ENCODE measurements at regions not wholly inside any gene's neighbourhood (a gene's known extent, or its start where the extent isn't known, plus 50 kb on each side); places are given as distances from the start of the nearest gene placed in this dataset.
"Not testable (repeated sequence)": the region's sequence is repeated elsewhere in the genome, so short reads cannot be mapped to it uniquely, and the experiment has no call there.

GRCh38 chr7:42567051-42567450, 330.0 kb upstream of the GLI3 start:
- peaks cover 3% of the 10 kb centered on the region for H3K9me3 Mint-ChIP-seq (ENCODE audit: low read depth)
- H3K36me3 Mint-ChIP-seq (ENCODE audit: insufficient read depth) = no peaks in the 10 kb centered on the region
- H3K27me3 Mint-ChIP-seq = peaks cover 10% of the 10 kb centered on the region

GRCh38 chr7:42561797-42562196, 324.8 kb upstream of the GLI3 start:
- Mint-ChIP-seq H3K36me3 (ENCODE audit: insufficient read depth) (no peaks in the 10 kb centered on the region), H3K4me1 (ENCODE audit: low read depth) (no peaks in the 10 kb centered on the region), H3K27me3 (no peaks in the 10 kb centered on the region), H3K4me3 (ENCODE audit: low read depth) (no peak overlapping the region), H3K9me3 (ENCODE audit: low read depth) (peaks cover 4% of the 10 kb centered on the region), H3K27ac (no peak overlapping the region)
- no peak for TF ChIP-seq CTCF (IDR thresholded peaks at IDR 0.05; ENCODE audit: unreplicated experiment)
- no peak for DNase-seq (ENCODE audit: low spot score, unreplicated experiment)

More at GRCh38 chr7:42567051-42567450, 330.0 kb upstream of the GLI3 start:
- TF ChIP-seq CTCF (IDR thresholded peaks at IDR 0.05; ENCODE audit: unreplicated experiment) = no peak
- DNase-seq (ENCODE audit: low spot score, unreplicated experiment) = no peak
- Mint-ChIP-seq H3K4me1 (ENCODE audit: low read depth) (no peaks in the 10 kb centered on the region), H3K4me3 (ENCODE audit: low read depth) (no peak overlapping the region), H3K27ac (no peak overlapping the region)

DNA sequence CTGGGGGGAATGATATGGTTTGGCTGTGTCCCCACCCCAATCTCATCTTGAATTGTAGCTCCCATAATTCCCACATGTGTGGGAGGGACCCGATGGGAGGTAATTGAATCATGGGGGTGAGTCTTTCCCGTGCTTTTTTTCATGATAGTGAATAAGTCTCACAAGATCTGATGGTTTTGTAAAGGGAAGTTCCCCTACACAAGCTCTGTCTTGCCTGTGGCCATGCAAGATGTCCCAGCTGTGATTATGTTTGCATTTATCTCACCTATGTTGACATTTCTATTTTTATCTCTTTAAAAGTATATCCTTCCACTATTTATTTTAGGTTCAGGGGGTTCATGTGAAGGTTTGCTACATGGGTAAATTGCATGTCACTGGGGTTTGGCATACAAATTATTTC, 323.9 kb upstream of the GLI3 start:
- TF ChIP-seq CTCF (IDR thresholded peaks at IDR 0.05; ENCODE audit: unreplicated experiment) = no peak
- no peaks in the 10 kb centered on the region for H3K27me3 Mint-ChIP-seq
- H3K4me1 Mint-ChIP-seq (ENCODE audit: low read depth) = no peaks in the 10 kb centered on the region
- H3K9me3 Mint-ChIP-seq (ENCODE audit: low read depth) = peaks cover 8% of the 10 kb centered on the region
- no peaks in the 10 kb centered on the region for H3K36me3 Mint-ChIP-seq (ENCODE audit: insufficient read depth)
- no peak overlapping the region for H3K4me3 Mint-ChIP-seq (ENCODE audit: low read depth)
- H3K27ac Mint-ChIP-seq = no peak overlapping the region
- no peak for DNase-seq (ENCODE audit: low spot score, unreplicated experiment)

DNA sequence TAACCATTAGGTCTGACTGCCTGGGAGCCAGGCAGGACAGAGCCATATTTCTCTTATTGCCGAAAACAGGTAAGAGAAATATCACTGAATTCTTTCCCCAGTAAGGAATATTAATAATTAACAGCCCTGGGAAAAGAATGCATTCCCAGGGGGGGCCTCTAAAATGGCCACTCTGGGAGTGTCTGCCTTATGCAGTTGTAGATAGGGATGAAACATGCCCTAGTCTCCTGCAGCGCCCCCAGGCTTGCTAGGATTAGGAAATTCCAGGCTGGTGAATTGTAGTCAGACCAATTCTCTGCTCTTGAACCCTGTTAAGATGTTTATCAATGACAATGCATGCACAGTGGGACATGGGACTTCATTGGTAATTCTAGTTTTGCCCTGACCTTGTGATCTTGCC, 317.9 kb upstream of the GLI3 start:
- H3K27ac Mint-ChIP-seq; H3K4me3 Mint-ChIP-seq (ENCODE audit: low read depth); H3K4me1 Mint-ChIP-seq (ENCODE audit: low read depth); H3K27me3 Mint-ChIP-seq; H3K36me3 Mint-ChIP-seq (ENCODE audit: insufficient read depth); DNase-seq (ENCODE audit: low spot score, unreplicated experiment): not testable (repeated sequence)
- H3K9me3 Mint-ChIP-seq (ENCODE audit: low read depth) = peaks cover 40% of the 10 kb centered on the region

DNA sequence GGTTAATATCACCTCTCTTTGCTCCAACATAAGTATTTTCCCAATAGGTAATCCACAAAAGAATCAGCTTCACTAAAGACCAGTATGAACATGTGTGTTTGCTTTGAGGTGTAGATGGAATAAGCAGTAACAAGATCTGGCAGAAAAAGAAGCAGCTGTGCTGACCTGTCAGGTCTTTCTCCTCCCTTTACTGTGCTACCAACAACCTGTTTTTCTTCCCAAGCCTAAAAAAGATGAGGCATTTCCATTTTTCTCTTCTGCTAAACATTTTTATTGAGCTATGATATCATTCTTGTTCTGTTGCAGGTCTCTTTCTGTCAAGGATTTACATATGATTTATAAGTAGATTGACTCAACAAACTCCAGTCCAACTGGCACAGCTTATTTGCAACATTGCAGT, 315.2 kb upstream of the GLI3 start:
- H3K4me3 Mint-ChIP-seq (ENCODE audit: low read depth) = no peak overlapping the region
- H3K36me3 Mint-ChIP-seq (ENCODE audit: insufficient read depth) = no peaks in the 10 kb centered on the region
- no peaks in the 10 kb centered on the region for H3K4me1 Mint-ChIP-seq (ENCODE audit: low read depth)
- TF ChIP-seq CTCF (IDR thresholded peaks at IDR 0.05; ENCODE audit: unreplicated experiment) = no peak
- no peak for DNase-seq (ENCODE audit: low spot score, unreplicated experiment)
- H3K9me3 Mint-ChIP-seq (ENCODE audit: low read depth) = peaks cover 42% of the 10 kb centered on the region
- H3K27me3 Mint-ChIP-seq = no peaks in the 10 kb centered on the region
- H3K27ac Mint-ChIP-seq = no peak overlapping the region

DNA sequence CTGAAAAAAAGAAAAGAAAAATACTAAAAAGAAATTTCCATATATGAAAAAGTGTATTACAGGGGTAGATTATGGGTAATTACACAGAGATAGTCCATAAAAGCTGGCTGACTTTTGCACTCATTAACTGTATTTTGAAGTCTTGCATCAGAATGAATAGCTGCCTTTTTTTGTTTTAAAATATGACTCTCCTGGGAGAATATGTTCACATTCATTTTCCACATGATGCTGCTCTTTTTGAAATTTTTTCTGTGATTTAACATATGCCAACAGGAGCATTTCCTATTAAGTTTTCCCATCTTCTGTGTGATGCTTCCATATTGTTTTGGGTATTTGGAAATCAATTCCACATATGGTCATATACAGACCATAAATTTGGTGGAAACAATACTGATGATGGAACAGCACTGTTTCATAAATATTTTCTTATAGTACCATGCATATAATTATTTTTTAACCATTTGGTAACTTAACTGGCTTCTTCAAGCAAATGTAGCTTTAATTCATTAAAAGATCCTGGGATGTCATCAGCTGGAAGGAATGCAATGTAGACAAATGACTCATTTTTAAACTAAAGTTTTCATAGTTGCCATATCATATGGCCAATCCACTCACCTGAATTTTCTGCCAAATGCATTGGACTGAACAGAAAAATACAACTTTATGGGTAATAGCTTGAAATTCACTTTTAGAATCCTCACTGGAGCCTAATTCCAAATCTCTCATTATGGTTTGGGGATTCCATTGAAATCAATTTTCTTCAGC, 313.9 kb upstream of the GLI3 start:
- DNase-seq (ENCODE audit: low spot score, unreplicated experiment) = no peak
- Mint-ChIP-seq H3K4me1 (ENCODE audit: low read depth) (no peaks in the 10 kb centered on the region), H3K36me3 (ENCODE audit: insufficient read depth) (no peaks in the 10 kb centered on the region), H3K27ac (no peak overlapping the region), H3K27me3 (no peaks in the 10 kb centered on the region), H3K9me3 (ENCODE audit: low read depth) (peaks cover 44% of the 10 kb centered on the region), H3K4me3 (ENCODE audit: low read depth) (no peak overlapping the region)
- no peak for TF ChIP-seq CTCF (IDR thresholded peaks at IDR 0.05; ENCODE audit: unreplicated experiment)
